ENCODE measurements at regions not wholly inside any gene's neighbourhood (a gene's known extent, or its start where the extent isn't known, plus 50 kb on each side); places are given as distances from the start of the nearest gene placed in this dataset.
A peak's percentile ranks its signal among the peaks of the same experiment; 100 is the strongest.

DNA sequence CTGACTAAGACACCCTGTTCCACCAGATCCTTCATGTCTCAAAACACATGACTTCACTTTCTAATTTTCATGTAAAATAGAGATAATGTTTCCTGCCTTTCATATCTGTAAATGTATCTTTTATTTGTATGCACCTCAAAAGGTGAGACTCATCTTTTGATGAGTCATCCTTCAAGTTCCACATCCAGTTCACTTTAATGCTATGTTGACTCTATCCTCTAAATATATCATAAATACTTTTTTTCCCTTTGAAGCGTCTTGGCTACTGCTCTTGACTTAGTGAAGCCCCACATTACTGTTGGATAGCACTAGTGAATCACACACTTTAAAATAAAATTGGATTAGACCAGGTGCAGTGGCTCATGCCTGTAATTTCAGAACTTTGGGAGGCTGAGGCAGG is 741.1 kb downstream of the VGLL3 start:
- TF ChIP-seq, protein P1, sequence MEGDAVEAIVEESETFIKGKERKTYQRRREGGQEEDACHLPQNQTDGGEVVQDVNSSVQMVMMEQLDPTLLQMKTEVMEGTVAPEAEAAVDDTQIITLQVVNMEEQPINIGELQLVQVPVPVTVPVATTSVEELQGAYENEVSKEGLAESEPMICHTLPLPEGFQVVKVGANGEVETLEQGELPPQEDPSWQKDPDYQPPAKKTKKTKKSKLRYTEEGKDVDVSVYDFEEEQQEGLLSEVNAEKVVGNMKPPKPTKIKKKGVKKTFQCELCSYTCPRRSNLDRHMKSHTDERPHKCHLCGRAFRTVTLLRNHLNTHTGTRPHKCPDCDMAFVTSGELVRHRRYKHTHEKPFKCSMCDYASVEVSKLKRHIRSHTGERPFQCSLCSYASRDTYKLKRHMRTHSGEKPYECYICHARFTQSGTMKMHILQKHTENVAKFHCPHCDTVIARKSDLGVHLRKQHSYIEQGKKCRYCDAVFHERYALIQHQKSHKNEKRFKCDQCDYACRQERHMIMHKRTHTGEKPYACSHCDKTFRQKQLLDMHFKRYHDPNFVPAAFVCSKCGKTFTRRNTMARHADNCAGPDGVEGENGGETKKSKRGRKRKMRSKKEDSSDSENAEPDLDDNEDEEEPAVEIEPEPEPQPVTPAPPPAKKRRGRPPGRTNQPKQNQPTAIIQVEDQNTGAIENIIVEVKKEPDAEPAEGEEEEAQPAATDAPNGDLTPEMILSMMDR (IDR thresholded peaks at IDR 0.05): no peak
- ATAC-seq: no peak
- no peak for DNase-seq
- H3K4me3 ChIP-seq: no peak overlapping the region
- H3K4me1 ChIP-seq (ENCODE audit: low read depth): no peaks in the 10 kb centered on the region
- intact Hi-C loops (cut with DNase I, micrococcal nuclease): loop anchor here in 1 of 2 donors (5.0 to 10.0 kb wide), 2 partner anchors 428 to 675 kb away; no protein-coding TSS in a partner anchor
- H3K36me3 ChIP-seq (ENCODE audit: low read depth): no peaks in the 10 kb centered on the region
- H3K9me3 ChIP-seq: no peaks in the 10 kb centered on the region

DNA sequence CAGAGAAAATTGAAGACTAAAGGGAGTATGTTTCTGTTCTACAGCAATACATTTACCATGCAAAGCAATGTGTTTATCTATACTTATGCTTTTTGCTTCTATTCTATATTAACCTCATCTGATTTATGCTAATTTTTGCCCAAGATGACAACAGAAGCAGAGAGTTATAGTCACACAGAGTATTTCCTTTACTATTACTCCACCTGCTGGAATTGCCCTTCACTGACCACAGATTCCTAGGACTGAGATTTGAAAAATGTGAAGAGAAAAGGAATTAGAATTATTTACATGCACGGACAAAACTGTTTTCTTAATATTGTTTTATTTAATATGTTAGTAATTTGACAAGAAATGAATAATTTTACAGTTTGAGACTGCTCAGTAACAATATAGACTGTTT is 745.6 kb downstream of the VGLL3 start:
- no peaks in the 10 kb centered on the region for H3K9me3 ChIP-seq
- no peak overlapping the region for H3K4me3 ChIP-seq
- ATAC-seq: no peak
- intact Hi-C loops (cut with DNase I, micrococcal nuclease): loop anchor here in 1 of 2 donors (2.0 to 10.0 kb wide), 3 partner anchors 71 to 671 kb away; no protein-coding TSS in a partner anchor
- H3K36me3 ChIP-seq (ENCODE audit: low read depth): no peaks in the 10 kb centered on the region
- DNase-seq: peak in 1 of 3 donors; percentile 5
- H3K4me1 ChIP-seq (ENCODE audit: low read depth): no peaks in the 10 kb centered on the region
- TF ChIP-seq, protein P1 (IDR thresholded peaks at IDR 0.05): no peak

DNA sequence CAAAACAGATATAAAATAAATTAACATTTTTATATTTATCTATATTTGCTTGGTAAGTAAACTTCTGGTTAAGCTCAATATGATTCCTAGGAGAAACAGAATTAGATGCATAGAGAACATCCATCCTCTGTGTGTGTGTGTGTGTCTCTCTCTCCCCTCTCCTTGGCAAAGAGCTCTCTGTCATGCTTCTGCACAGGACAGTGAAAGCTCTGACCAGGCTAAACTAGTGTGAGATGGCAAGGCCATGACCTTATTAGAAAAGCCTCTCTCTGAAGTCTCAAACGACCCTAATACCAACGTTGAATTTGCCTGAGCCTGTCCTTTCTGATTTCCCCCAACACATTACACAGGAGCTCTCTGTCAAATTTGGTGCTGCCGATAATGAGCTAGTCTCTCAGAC is 746.0 kb downstream of the VGLL3 start:
- Histone ChIP-seq H3K9me3 (no peaks in the 10 kb centered on the region), H3K4me1 (ENCODE audit: low read depth) (no peaks in the 10 kb centered on the region), H3K36me3 (ENCODE audit: low read depth) (no peaks in the 10 kb centered on the region), H3K4me3 (no peak overlapping the region)
- intact Hi-C loops (cut with DNase I, micrococcal nuclease): loop anchor here in 1 of 2 donors (2.0 to 10.0 kb wide), 3 partner anchors 70 to 670 kb away; no protein-coding TSS in a partner anchor
- DNase-seq (peak in 1 of 3 donors; percentile 5), ATAC-seq (no peak)
- TF ChIP-seq, protein P1 (IDR thresholded peaks at IDR 0.05): no peak

DNA sequence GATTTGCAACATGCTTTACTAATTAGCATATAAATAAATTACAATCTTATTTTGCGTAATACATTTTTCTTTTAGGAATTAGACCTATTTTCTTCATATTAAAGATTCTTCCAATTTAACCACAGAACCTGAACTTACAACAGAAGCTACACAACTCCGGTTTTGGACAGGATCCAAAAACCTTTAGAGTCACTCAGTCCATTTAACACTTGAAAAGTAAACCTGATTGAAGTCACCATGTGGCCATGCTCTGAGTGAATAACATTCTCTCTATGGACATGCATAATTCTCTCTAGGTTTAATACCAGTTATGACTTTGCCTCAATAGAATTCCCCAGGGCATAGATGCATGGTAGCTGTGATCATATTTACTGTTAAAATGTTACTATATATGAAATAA is 751.0 kb downstream of the VGLL3 start:
- intact Hi-C loops (cut with DNase I, micrococcal nuclease): loop anchor here in 1 of 2 donors (10.0 kb wide), 1 partner anchor 665 kb away; no protein-coding TSS in a partner anchor
- no peak for DNase-seq
- Histone ChIP-seq H3K9me3 (no peaks in the 10 kb centered on the region), H3K4me1 (ENCODE audit: low read depth) (no peaks in the 10 kb centered on the region), H3K4me3 (no peak overlapping the region), H3K36me3 (ENCODE audit: low read depth) (no peaks in the 10 kb centered on the region)
- ATAC-seq: no peak
- TF ChIP-seq, protein P1 (IDR thresholded peaks at IDR 0.05): no peak

DNA sequence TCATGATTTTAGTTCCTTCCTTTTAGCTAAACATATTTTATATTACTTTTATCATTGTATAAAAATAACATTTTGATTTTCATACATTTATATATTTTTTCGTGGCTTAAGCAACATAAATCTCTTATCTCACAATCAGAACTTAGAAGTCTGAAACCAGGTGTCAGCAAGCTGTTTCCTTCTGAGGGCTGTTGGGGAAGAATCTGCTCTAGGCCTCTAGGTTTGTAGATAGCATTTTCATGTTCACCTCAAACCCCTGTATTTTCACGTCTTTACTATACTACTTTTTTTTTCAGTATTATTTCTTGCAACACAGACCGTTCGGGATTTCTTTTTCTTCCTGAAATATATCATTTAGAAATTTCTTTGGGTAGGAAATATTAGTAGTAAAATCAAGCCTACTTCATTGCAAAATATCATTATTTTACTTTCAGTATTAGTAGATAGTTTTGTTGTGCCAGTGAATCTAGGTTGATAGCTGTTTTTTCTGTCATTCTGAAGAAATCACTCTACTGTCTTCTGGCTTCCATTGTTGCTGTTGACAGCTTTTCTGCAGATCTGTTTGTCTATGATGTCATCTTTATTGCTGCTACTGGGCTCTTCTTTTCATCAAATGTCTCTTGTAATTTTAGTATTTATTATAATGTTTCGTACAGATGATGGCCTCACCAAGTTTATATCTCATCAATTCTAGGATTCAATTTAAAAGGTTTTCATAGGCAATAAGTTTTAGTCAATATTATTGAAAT is 756.3 kb downstream of the VGLL3 start:
- intact Hi-C loops (cut with DNase I, micrococcal nuclease): no loop called here
- H3K4me3 ChIP-seq: no peak overlapping the region
- ATAC-seq (no peak), DNase-seq (no peak)
- no peaks in the 10 kb centered on the region for H3K4me1 ChIP-seq (ENCODE audit: low read depth)
- TF ChIP-seq, protein P1 (IDR thresholded peaks at IDR 0.05): no peak
- no peaks in the 10 kb centered on the region for H3K36me3 ChIP-seq (ENCODE audit: low read depth)
- no peaks in the 10 kb centered on the region for H3K9me3 ChIP-seq

Data from mucosa of descending colon (tissue), 3 donors.